GM19351 (cell line): ENCODE measurements at regions not wholly inside any gene's neighbourhood (a gene's known extent, or its start where the extent isn't known, plus 50 kb on each side); places are given as distances from the start of the nearest gene placed in this dataset.
"Not testable (repeated sequence)": the region's sequence is repeated elsewhere in the genome, so short reads cannot be mapped to it uniquely, and the experiment has no call there.

Experiments
- ATAC-seq: cut with Tn5 transposase; IDR thresholded peaks from one replicate; pipeline ENCODE4 v1.9.1; 2021; ENCODE audit warnings: mild to moderate bottlenecking, moderate library complexity; ENCODE audit not compliant: unreplicated experiment

DNA sequence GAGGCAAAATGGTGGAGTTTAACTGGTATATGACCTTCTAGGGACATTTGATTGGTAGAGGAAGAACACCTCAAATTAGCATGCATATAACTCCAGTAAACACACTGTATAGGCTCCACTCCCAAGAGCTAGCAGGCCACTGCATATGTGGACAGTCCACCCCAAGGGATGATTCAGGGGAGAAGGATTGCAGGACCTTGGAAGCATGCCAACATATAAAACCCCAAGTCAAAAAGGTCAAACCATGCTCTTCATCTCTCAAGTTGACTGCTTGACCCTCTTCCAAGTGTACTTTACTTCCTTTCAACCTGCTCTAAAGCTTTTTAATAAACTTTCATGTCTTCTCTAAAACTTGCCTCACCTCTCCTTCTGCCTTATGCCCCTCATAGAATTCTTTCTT is 459.9 kb upstream of the CCDC179 start:
- ATAC-seq: no peak

DNA sequence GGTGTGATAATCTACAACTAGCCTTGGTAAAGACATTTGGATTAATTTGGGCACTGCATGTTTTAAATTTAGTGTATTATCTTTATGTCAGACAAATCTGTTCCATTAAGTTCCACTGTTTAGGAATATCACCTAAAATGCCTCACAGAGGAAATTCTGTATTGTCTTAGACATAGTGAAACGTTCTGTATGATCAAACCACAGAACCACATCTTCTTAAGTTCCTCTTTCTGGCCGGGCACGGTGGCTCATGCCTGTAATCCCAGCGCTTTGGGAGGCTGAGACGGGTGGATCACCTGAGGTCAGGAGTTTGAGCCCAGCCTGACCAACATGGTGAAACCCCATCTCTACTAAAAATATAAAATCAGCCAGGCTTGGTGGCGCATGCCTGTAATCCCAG is 475.3 kb upstream of the CCDC179 start:
- ATAC-seq: not testable (repeated sequence)

DNA sequence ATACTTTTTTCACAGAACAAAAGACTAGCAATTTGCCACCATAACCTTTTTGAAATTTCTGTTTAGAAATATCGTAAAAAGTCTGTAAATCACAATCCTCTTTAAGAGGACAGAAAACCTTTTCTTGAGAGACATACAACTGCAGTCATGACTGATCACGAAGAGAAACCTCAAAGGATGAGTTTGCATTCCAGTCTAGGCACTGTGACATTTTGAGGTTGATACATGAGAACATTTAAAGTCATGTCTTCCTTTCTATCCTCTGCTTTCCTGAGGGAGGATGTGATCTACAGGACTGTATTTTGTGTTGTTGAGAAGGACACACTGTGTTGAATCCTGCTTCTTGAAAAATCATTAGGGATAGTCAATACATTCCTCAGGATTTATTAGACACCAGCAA is 476.7 kb upstream of the CCDC179 start:
- ATAC-seq: no peak

DNA sequence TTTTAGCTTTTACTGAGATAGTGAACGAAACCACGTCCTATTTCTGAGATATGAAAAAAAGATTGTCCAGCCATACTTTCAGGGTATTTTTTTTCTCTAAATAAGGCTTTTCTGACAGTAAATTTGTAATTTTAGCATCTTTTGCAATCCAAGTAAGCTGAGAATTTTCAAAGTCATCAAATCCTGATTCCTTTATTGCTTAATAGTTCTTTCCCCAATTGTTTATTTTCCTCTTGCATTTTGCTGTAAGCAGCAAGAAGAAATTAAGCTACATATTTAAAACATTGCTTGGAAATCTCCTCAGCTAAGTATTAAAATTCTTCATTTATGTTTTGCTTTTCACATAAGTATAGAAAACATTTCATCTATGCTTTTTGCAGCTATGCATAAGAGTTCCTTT is 493.3 kb upstream of the CCDC179 start:
- ATAC-seq: no peak

DNA sequence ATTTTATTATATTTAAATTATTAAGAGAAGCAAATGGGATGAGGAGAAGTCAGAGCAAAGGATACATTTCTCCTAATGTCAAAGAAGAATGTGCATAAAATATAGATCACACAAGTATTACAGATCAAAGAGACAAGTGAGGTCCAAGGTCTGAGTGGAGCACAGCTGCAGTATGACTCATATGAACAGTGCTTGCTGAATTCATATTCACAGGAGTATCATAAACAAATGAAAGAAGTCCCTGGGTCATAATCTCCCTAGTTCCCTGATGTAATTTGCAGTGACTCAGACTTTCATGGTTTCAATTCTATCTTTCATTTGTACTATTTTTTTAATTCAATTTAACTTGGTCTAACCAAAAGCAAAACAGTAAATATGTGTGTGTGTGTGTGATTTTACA is 499.0 kb upstream of the CCDC179 start:
- no peak for ATAC-seq

DNA sequence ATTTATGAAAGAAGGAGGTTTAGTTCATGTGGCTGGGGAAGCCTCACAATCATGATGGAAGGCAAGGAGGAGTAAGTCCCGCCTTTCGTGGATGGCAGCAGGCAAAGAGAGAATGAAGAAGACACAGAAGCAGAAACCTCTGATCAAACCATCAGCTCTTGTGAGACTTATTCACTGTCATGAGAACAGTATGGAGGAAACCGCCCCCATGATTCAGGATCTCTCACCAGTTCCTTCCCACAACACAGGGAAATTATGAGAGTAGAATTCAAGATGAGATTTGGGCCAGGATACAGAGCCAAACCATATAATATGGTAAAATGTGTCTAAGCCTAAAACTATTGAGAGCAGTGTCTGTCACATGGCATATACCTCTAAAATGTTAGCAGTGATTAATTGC is 503.8 kb upstream of the CCDC179 start:
- no peak for ATAC-seq

DNA sequence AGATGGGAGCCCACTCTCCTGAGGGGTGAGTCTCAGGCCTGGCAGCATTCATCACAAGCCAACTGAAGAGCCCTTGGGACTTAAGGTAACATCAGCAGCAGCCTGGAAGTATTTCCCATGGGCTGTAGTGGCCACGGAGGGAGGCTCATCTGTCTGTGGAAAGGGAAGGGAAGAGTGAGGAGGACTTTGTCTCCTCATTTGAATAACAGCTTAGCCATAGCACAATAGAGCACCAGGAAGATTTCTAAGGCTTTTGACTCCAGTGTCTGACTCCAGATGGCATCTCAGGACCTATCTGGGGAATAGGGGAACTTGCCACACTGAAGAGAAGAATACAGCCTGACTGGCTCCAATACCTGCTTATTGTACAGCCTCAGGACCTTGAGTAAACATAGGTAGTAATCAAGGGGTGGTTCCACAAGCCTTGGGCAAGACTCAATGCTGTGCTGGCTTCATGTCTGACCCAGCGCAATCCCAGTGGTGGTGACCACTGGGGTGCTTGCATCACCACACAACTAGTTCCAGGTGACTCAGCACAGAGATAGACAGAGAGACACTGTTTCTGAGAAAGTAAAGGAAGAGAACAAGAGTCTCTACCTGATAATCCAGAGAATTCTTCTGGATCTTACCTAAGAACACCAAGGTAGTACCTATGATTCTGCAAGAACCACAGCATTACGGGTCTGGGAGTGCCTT is 510.5 kb upstream of the CCDC179 start:
- ATAC-seq: no peak

DNA sequence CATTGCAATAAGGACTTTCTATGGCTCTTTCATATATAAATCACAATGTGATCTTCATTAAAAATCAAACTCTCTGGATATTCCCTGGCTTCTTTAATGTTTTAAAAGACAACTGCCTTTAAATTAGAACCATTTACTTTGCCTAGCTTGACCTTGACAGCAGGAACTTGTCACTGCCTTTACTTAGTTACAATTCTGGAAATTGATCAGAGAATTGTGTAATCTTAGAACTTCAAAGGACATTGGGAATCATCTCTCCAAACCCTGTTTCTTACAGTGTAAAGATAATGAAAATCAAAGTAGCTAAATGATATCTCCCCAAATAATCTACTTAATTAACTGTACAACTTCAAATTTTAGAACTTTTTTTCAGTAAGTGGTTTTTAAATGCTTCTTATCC is 517.6 kb upstream of the CCDC179 start:
- no peak for ATAC-seq

DNA sequence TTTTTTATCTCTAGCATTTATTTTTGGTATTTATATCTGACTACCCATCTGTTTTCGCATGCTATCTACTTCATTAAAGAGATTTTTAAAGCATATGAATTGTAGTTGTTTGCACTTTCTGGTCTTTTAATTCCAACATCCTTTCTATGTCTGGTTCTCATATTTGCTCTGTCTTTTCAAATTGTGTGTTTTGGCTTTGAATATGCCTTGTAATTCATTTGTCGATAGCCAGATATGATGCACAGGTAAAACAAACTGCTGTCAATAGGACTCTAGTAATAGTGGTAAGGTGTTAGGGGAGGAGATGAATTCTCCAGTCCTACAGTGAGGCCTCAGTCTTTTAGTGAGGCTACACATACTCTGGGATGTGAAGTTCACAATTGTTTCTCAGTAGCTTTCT is 530.8 kb upstream of the CCDC179 start:
- no peak for ATAC-seq

DNA sequence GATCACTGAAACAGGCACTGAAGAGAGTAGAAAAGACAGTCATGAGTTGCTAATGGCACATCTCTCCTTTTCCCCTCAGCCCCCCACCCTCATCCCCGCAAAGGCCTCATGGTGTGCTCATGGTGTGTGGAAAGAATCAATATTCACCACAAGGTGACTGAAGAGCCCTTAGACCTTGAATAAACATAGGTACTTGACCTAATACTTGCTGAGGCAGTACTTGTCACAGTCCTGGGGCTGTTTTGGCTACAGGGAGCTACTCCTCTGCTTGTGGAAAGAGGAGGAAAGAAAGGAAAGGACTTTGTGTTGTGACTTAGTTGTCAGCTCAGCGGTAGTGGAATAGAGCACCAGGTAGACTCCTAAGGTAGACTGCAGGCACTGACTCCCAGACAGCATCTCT is 537.8 kb upstream of the CCDC179 start:
- ATAC-seq: no peak

DNA sequence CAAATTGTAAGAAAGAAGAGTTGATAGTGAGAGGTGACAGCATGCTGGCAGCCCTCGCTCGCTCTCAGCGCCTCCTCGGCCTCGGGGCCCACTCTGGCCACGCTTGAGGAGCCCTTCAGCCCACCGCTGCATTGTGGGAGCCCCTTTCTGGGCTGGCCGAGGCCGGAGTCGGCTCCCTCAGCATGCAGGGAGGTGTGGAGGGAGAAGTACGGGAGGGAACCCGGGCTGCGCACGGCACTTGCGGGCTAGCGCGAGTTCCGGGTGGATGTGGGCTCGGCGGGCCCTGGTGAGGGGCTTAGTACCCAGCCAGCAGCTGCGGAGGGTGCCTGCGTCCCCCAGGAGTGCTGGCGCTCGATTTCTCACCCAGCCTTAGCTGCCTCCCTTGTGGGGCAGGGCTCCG is 539.7 kb upstream of the CCDC179 start:
- ATAC-seq: no peak

DNA sequence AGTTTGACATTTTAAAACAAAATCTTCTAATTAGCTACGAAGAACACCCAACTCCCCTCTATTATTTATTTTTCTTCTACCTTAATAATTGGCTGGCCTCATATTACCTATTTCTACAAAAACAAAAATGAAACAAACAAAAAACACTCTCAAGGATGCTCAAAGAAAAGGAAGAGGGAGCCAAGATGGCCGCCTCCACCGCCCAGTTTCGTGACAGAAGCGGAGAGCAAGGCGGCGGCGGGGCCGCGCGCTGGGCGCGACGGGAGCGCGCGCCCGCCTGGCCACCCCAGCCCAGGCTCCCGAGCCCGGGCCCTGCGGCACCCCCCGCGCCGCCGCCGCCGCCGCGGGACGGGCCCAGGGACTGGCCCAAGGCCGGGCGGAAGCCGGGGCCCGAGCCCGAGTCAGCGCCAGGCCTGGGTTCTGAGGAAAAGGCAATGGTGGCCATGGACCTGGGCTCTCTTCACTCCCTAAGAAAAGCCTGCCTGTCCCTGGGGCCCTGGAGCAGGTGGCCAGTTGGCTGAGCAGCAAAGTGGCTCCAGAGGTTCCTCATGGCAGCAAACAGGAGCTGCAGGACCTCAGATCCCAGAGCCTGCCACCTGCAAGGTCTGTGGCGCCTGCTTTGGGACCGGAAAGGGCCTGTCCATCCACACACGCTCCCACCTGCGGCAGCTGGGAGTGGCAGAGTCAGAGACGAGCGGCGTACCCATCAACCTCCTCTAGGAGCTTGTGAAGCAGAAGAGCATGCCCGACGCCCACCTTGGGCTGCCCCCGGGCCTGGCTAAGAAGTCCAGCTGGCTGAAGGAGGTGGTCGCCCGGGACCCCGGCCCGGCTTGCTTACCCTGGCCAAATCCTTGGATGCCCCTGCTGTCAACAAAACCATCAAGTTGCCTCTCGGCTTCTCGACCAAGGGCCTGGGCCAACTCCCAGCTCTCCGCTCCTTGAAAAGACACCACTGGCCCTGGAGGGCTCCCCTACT is 543.2 kb upstream of the CCDC179 start:
- no peak for ATAC-seq

DNA sequence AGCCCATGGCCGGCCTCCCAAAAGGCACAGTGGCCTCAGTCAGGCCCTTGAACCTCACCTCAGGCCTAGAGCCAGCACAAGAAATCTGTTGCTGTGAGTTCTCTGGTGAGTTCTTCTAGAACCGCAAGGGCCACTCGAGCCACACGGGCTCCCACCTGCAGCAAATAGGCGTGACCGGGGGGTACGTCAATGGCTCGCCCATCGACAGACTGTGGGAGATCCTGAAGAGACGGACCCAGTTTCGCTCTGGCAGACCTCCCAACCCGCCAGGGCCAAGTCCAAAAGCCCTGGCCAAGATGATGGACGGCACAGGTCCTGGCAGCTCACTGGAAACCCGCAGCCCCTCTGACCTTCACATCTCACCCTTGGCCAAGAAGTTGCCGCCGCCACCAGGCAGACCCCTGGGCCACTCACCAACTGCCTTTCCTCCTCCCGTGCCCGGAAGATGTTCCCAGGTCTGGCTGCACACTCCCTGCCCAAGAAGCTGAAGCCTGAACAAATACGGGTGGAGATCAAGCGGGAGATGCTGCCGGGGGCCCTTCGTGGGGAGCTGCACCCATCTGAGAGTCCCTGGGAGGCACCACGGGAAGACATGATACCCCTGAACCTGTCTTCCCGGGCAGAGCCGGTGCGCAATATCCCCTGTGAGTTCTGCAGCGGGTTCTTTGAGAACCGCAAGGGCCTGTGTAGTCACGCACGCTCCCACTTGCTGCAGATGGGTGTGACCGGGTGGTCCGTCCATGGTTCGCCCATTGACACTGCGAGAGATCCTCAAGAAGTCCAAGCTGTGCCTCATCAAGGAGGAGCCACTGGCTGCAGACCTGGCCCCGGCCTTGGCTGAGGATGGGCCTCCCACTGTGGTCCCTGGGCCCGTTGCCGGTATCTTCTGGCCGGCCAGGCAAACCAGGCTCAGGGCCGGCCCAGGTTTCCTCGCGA is 544.2 kb upstream of the CCDC179 start:
- ATAC-seq: no peak

DNA sequence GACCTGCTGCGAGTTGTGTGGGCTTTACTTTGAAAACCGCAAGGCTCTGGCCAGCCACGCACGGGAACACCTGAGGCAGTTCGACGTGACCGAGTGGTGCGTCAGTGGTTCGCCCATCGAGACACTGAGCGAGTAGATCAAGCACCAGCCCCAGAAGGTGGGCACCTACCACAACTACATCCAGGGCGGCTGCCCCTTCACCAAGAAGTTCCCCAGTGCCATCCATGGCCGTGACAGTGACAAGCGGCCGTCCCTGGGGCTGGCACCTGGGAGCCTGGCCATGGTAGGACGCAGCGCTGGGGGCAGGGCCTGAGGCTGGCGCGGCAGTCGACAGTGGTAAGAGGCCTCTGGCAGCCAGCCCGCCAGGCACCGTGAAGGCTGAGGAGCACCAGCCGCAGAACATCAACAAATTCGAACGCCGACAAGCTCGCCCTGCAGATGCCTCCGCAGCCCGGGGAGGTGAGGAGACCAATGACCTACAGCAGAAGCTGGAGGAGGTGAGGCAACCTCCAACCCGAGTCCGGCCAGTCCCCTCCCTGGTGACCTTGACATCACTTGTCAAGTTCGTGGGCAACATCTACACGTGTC is 545.2 kb upstream of the CCDC179 start:
- no peak for ATAC-seq

DNA sequence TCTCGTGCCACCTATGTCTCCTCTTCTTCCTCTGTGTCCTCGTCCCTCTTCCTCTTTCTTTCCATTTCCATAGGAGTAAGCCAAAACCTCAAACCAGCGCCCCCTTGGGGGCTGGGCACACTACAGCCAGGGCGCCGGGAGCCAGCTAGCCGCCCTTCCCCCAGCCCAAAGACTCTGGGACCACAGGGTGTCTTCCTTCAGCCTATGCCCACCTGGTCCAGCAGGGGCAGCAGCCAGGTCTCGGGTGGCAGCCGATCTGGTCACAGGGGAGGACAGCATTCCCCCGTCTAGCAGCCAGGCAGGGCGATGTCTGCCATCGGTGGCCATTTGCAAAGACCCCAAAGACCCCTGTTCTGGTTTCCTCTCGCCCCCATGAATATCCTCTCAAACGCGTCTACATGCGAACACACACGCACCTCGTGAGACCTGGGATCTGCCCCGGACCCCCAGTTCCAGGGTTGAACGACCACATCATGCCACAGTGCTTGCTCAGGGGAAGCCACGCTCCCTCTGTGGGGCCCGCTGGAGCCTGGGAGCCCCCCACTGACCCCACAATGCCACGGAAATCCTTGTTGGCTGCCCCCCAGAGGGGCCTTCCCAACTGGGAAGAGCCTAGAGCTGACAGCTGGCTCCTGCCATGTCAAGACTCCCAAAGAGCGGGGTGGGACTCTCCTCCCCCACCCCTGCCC is 546.0 kb upstream of the CCDC179 start:
- ATAC-seq: no peak

DNA sequence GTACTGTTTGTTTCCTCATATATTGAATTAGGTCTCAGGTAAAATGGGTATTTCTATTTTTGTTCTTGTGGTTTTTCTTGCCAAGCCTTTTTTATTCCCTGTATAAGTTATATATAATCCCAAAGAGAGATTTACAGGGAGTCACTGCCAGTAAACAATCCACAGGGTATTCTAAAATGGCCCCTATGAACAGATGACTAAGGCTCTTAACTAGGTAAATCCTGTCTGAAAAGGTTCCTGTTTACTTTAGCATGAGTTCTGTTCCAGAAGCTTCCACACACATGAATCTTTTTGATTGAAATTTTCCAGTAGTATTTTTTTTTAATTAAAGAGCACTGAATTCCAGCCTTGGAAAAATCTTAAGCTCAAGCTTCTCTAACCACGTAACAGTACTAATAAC is 552.8 kb upstream of the CCDC179 start:
- no peak for ATAC-seq

DNA sequence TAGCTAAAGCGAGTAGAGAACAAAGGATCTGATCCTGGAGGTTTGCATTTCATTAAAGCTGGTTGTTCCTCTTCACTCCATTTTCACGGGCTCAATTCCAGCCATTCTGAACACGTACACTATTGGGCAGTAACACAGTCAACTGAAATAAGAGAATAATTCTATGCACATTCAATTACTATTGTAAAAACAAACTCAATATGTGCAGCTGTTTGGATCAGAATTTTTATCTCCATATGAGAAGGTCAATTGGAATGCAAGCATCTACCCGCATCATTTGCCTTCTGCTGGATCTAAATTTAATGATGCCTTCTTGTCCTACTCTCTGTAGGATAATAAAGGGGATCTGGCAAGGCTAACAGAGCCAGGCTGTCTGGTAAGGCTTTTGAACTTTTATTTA is 562.8 kb upstream of the CCDC179 start:
- no peak for ATAC-seq

DNA sequence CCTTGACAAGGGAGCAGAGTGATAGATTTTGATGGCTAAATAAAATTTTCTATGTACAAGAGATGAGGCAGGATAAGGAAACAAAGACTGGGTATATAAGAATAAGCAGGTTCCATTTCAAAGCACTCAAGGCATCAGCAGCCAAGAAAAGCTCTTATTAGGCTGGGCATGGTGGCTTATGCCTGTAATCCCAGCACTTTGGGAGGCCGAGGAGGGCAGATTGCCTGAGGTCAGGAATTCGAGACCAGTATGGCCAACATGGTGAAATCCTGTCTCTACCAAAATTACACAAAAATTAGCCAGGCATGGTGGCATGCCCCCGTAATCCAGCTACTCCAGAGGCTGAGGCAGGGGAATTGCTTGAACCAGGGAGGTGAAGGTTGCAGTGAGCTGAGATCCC is 563.4 kb upstream of the CCDC179 start:
- no peak for ATAC-seq

DNA sequence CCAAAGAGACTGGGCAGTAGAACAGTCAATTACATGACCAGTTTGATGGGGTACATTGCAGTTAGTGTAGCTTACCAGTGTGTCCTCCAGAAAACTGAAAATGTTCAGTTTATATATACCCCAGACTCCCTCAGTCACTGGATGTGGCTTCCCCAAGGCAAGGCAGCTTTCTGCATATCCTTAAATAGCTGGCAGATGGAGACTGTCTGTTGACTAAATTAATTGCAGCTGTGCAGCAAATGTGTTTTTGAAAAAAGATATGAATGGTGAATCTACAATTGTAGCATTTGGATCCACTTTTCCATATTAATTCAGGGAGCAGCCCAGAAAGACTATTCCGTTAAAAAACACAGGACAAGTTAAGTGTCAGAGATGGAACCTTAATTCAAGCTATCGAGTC is 565.1 kb upstream of the CCDC179 start:
- ATAC-seq: no peak

DNA sequence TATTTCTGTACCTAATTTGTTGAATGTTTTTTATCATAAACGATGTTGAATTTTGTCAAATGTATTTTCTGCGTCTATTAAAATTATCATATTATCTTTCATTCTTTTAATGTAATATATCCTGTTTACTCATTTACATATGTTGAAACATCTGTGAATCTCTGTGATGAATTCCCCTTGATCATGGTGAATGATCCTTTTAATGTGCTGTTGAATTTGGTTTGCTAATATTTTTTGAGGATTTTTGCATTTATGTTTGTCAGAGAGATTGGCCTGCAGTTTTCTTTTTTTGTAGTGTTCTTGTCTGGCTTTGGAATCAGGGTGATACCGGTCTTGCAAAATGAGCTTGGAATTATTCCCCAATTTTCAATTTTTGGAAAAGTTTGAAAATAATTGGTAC is 569.3 kb upstream of the CCDC179 start:
- ATAC-seq: no peak
